Fibroblast of the aortic adventitia (primary cell): ENCODE measurements at regions not wholly inside any gene's neighbourhood (a gene's known extent, or its start where the extent isn't known, plus 50 kb on each side); places are given as distances from the start of the nearest gene placed in this dataset.

ENCODE experiments used
- DNase-seq: peaks from one replicate; pipeline ENCODE4 v3.0.0-alpha.2; 2010; ENCODE audit warnings: low read depth
- H3K4me3 ChIP-seq: 2 replicates; pipeline ENCODE4 v1.5.1; 2011; ENCODE audit warnings: low read depth, mild to moderate bottlenecking, control low read depth, low read length, moderate library complexity
- CTCF ChIP-seq: IDR thresholded peaks from 2 replicates; pipeline ENCODE4 v1.5.1; 2011; ENCODE audit warnings: mild to moderate bottlenecking, low read length, control low read depth, inconsistent platforms; ENCODE audit not compliant: insufficient read depth

DNA sequence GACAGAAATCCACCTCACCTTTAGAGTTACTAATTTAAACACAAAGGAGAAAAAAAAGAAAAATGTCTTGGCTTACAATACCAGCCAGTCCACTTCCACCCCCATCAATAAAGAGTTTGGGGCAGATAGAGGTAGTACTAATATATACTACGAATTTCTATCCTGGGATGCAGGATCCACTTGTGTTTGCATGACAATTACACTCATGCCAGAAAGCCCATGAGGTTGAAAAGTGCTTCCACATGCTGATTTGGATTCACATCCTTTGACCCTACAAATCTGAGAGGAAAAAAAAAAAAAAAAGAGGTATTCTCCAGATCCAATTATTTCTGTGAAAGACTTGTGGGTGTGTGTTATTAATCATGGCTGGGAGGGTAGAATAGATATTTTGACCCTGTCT is 335.2 kb downstream of the SLITRK1 start:
- DNase-seq, result peak; percentile 12
- no peak for TF ChIP-seq CTCF
- no peak overlapping the region for H3K4me3 ChIP-seq

DNA sequence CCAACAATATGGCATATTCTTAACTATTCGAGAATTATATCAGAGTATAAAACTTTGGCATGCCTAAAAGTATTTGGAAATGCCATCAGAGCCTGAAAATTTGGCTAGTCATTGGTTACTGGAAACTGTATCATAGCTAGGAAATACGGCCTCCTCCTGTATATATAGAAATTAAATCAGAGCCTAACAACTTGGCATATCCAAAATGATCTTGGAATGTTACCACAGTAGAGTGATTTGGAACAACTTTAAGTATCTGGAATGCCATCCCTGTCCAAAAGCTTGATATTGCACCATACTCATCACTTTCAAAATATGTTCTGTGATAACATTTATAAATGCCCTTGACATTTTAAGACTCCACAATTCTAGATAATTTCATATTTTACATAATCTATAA is 335.8 kb downstream of the SLITRK1 start:
- TF ChIP-seq CTCF, result no peak
- H3K4me3 ChIP-seq, result no peak overlapping the region
- peak; percentile 86 for DNase-seq

- DNase-seq, result no peak
- no peak overlapping the region for H3K4me3 ChIP-seq
- no peak for TF ChIP-seq CTCF
These were observed 343.6 kb downstream of the SLITRK1 start for GRCh38 chr13:83538636-83539035.

DNA sequence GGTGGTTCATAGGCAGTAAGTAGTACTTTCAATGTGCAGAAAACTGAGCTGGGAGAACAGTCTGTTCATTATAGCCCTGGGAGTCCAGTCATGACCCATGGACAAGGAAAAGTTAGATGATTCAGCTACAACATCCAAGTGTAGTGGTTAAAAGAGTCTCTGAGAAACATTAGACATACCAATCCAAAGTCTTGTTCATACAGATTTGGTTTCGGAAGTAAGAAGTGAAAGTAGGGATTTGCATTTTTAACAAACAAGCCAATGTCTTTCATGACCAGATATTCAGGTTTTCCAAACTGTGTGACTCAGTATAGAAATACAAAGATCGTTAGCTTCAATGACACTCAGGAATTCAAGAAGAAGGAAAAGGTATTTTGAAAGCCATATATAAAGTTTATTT is 345.3 kb downstream of the SLITRK1 start:
- TF ChIP-seq CTCF, result no peak
- H3K4me3 ChIP-seq, result no peak overlapping the region
- DNase-seq, result no peak

GRCh38 chr13:83536153-83536552 is 346.1 kb downstream of the SLITRK1 start:
- no peak for TF ChIP-seq CTCF
- no peak overlapping the region for H3K4me3 ChIP-seq
- DNase-seq, result no peak

- DNase-seq, result no peak
- no peak overlapping the region for H3K4me3 ChIP-seq
- no peak for TF ChIP-seq CTCF
These were observed 349.5 kb downstream of the SLITRK1 start for GRCh38 chr13:83532809-83533208.

DNA sequence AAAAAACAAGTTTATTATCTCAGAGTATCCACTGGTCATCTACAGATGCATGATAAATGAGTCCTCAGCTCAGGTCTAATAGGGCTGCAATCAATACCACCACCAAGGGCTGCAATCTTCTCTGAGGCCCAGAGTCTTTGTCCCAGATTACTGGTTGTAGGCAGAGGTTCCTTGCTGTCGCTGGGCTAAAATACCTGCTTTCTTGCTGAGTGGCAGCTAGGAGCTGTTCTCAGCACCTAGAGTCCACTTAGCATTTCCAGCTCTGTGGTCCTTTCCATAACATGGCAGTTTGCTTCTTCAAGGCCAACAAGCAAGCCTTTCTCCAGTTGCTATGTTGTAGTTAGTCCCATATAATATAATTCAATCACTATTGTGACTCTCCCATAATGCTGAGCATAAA is 351.3 kb downstream of the SLITRK1 start:
- no peak for TF ChIP-seq CTCF
- DNase-seq, result no peak
- H3K4me3 ChIP-seq, result no peak overlapping the region
